ENCODE measurements at regions not wholly inside any gene's neighbourhood (a gene's known extent, or its start where the extent isn't known, plus 50 kb on each side); places are given as distances from the start of the nearest gene placed in this dataset.

DNA sequence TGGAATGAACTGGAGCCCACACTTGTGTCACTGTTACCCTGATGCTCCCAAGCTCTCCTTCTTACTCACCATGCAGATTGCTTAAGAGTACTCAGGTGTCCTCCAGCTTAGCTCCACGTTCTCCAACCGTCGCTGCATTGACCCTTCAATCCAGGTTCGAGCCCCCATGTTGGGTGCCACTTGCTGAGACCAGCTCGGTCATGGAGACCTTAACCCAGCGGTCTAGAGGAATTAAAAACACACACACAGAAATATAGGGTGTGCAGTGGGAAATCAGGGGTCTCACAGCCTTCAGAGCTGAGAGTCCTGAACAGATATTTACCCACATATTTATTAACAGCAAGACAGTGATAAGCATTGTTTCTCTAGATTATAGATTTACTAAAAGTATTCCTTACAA, 229.1 kb upstream of the APCDD1 start:
- H3K18ac ChIP-seq (ENCODE audit: insufficient read length, low read depth, low read length) = no peak overlapping the region
- H3K9ac ChIP-seq (ENCODE audit: extremely low read depth, insufficient read length, low read length) = no peak overlapping the region
- no peak overlapping the region for H2BK5ac ChIP-seq (ENCODE audit: insufficient read length, low read length)
- Mint-ChIP-seq H3K36me3 (ENCODE audit: insufficient read depth in 1 of 3, low read depth in 3 of 3) (peaks cover 17 to 46% (median 25%) of the 10 kb centered on the region in 3 experiments), H3K4me1 (peaks cover 9 to 12% of the 10 kb centered on the region in 2 experiments; a peak in 3 of 4 replicates), H3K27ac (no peak overlapping the region), H3K9me3 (peaks cover 41 to 50% of the 10 kb centered on the region in 2 experiments), H3K4me3 (no peak overlapping the region), H3K27me3 (ENCODE audit: low read depth) (peaks cover 4% of the 10 kb centered on the region; the same call in 1 of the 2 replicates)
- no peaks in the 10 kb centered on the region for H3K27me3 ChIP-seq (ENCODE audit: insufficient read depth, low read length)
- H3K4ac ChIP-seq (ENCODE audit: low read depth, low read length) = no peak overlapping the region
- H3K27ac ChIP-seq (ENCODE audit: insufficient read length, low read depth, low read length) = no peak overlapping the region
- no peaks in the 10 kb centered on the region for H3K23me2 ChIP-seq (ENCODE audit: insufficient read length, low read depth, low read length, poor library complexity, severe bottlenecking)
- H3K4me2 ChIP-seq (ENCODE audit: insufficient read depth, insufficient read length, low read length) = no peak overlapping the region
- H3K23ac ChIP-seq (ENCODE audit: insufficient read length, low read depth, low read length) = no peak overlapping the region
- no peaks in the 10 kb centered on the region for H3K4me1 ChIP-seq (ENCODE audit: insufficient read depth, low read length)
- no peaks in the 10 kb centered on the region for H3K79me1 ChIP-seq (ENCODE audit: insufficient read depth, low read depth, low read length, poor library complexity, severe bottlenecking)
- no peaks in the 10 kb centered on the region for H3K79me2 ChIP-seq (ENCODE audit: insufficient read depth, low read length)
- H4K91ac ChIP-seq (ENCODE audit: insufficient read length, low read depth, low read length) = no peak overlapping the region
- TF ChIP-seq, protein P1, sequence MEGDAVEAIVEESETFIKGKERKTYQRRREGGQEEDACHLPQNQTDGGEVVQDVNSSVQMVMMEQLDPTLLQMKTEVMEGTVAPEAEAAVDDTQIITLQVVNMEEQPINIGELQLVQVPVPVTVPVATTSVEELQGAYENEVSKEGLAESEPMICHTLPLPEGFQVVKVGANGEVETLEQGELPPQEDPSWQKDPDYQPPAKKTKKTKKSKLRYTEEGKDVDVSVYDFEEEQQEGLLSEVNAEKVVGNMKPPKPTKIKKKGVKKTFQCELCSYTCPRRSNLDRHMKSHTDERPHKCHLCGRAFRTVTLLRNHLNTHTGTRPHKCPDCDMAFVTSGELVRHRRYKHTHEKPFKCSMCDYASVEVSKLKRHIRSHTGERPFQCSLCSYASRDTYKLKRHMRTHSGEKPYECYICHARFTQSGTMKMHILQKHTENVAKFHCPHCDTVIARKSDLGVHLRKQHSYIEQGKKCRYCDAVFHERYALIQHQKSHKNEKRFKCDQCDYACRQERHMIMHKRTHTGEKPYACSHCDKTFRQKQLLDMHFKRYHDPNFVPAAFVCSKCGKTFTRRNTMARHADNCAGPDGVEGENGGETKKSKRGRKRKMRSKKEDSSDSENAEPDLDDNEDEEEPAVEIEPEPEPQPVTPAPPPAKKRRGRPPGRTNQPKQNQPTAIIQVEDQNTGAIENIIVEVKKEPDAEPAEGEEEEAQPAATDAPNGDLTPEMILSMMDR (conservative IDR thresholded peaks at IDR 0.05) = no peak
- no peak overlapping the region for H4K8ac ChIP-seq (replicated peaks; ENCODE audit: insufficient read length, low read depth, low read length)
- H2BK12ac ChIP-seq (ENCODE audit: insufficient read length, low read depth, low read length) = no peak overlapping the region
- no peak overlapping the region for H3T11ph ChIP-seq (ENCODE audit: low read length)
- peaks cover 19% of the 10 kb centered on the region for H3K9me3 ChIP-seq (ENCODE audit: control insufficient read depth, low read depth, low read length)
- H3K56ac ChIP-seq (ENCODE audit: insufficient read length, low read depth, low read length) = no peak overlapping the region
- H2BK120ac ChIP-seq (ENCODE audit: low read depth, low read length, poor library complexity, severe bottlenecking) = no peak overlapping the region
- no peak overlapping the region for H2AK5ac ChIP-seq (ENCODE audit: insufficient read length, low read length)
- H4K5ac ChIP-seq (ENCODE audit: insufficient read length, low read depth, low read length) = no peak overlapping the region
- H2BK20ac ChIP-seq (ENCODE audit: low read depth, low read length, poor library complexity, severe bottlenecking) = no peak overlapping the region
- no peak overlapping the region for H2BK15ac ChIP-seq (ENCODE audit: low read depth, low read length)
- no CpG with 5 or more reads among the region's 6 CpGs for WGBS (ENCODE audit: extremely low coverage, insufficient read length, low lambda C conversion rate)
- H4K20me1 ChIP-seq (ENCODE audit: control insufficient read depth, insufficient read depth, insufficient read length) = no peaks in the 10 kb centered on the region
- H2AFZ ChIP-seq (ENCODE audit: low read length) = no peak overlapping the region
- no peak for DNase-seq
- no peak overlapping the region for H3K14ac ChIP-seq (ENCODE audit: insufficient read depth, low read length)

All from H9 (cell line).